ELR (cell line): ENCODE measurements at regions not wholly inside any gene's neighbourhood (a gene's known extent, or its start where the extent isn't known, plus 50 kb on each side); places are given as distances from the start of the nearest gene placed in this dataset.
"Not testable (repeated sequence)": the region's sequence is repeated elsewhere in the genome, so short reads cannot be mapped to it uniquely, and the experiment has no call there.

Experiments used
- DNase-seq: peaks from one replicate; pipeline ENCODE4 v3.0.0-alpha.2; 2015; ENCODE audit warnings: low read depth

- no peak for DNase-seq
Observed at GRCh38 chr9:11537566-11537965, 924.8 kb upstream of the PTPRD start.

- no peak for DNase-seq
Observed at GRCh38 chr9:11542781-11543180, 930.0 kb upstream of the PTPRD start.

- no peak for DNase-seq
Observed at GRCh38 chr9:11546231-11546630, 933.4 kb upstream of the PTPRD start.

GRCh38 chr9:11549311-11549794 lies 936.6 kb upstream of the PTPRD start:
- DNase-seq = no peak

GRCh38 chr9:11551106-11551505 lies 938.3 kb upstream of the PTPRD start:
- no peak for DNase-seq

- no peak for DNase-seq
Observed at GRCh38 chr9:11558043-11558442, 945.2 kb upstream of the PTPRD start.

- DNase-seq = no peak
Observed at GRCh38 chr9:11559001-11559776, 946.4 kb upstream of the PTPRD start.

GRCh38 chr9:11577522-11577921 lies 964.7 kb upstream of the PTPRD start:
- DNase-seq = no peak

GRCh38 chr9:11595756-11596155 lies 983.0 kb upstream of the PTPRD start:
- no peak for DNase-seq

- no peak for DNase-seq
Observed at GRCh38 chr9:11618241-11618805, 1005.5 kb upstream of the PTPRD start.

GRCh38 chr9:11632691-11633090 lies 1019.9 kb upstream of the PTPRD start:
- DNase-seq = no peak

GRCh38 chr9:11646831-11647230 lies 1034.0 kb upstream of the PTPRD start:
- DNase-seq = no peak

GRCh38 chr9:11653867-11654266 lies 1039.3 kb upstream of the TYRP1 start:
- no peak for DNase-seq

- no peak for DNase-seq
Observed at GRCh38 chr9:11663913-11664312, 1029.3 kb upstream of the TYRP1 start.

GRCh38 chr9:11676821-11677220 lies 1016.4 kb upstream of the TYRP1 start:
- no peak for DNase-seq

- no peak for DNase-seq
Observed at GRCh38 chr9:11686733-11687132, 1006.5 kb upstream of the TYRP1 start.

- no peak for DNase-seq
Observed at GRCh38 chr9:11697126-11697525, 996.1 kb upstream of the TYRP1 start.

- no peak for DNase-seq
Observed at GRCh38 chr9:11701706-11702105, 991.5 kb upstream of the TYRP1 start.

GRCh38 chr9:11702548-11702947 lies 990.6 kb upstream of the TYRP1 start:
- no peak for DNase-seq

GRCh38 chr9:11704198-11704597 lies 989.0 kb upstream of the TYRP1 start:
- DNase-seq = not testable (repeated sequence)

GRCh38 chr9:11708899-11709298 lies 984.3 kb upstream of the TYRP1 start:
- no peak for DNase-seq

- DNase-seq = no peak
Observed at GRCh38 chr9:11709567-11709966, 983.6 kb upstream of the TYRP1 start.

GRCh38 chr9:11713077-11713476 lies 980.1 kb upstream of the TYRP1 start:
- DNase-seq = no peak

GRCh38 chr9:11722957-11723356 lies 970.2 kb upstream of the TYRP1 start:
- no peak for DNase-seq
